HepG2 (cell line): ENCODE measurements at regions not wholly inside any gene's neighbourhood (a gene's known extent, or its start where the extent isn't known, plus 50 kb on each side); places are given as distances from the start of the nearest gene placed in this dataset.
A peak's percentile ranks its signal among the peaks of the same experiment; 100 is the strongest.

Source experiments
- EP300 ChIP-seq, 3 experiments: sonication (generic) in 1 of 3; formaldehyde crosslinking in 1 of 3; IDR thresholded peaks; 2 replicates each; pipeline versions ENCODE4 v1.5.1 to v1.6.1; 2011 to 2020; ENCODE audit warnings: low read depth in 2 of 3, low read length in 2 of 3, borderline replicate concordance in 1 of 3, improper control_type of control experiment in 1 of 3, mild to moderate bottlenecking in 1 of 3, missing genetic modification reagents in 1 of 3, moderate library complexity in 1 of 3
- FOXJ3 ChIP-seq: sonication (generic); formaldehyde crosslinking; IDR thresholded peaks from 2 replicates; pipeline ENCODE4 v1.4.0; 2020; ENCODE audit warnings: missing genetic modification reagents, mild to moderate bottlenecking, borderline replicate concordance
- FOXP1 ChIP-seq, 2 experiments: fragments of 450-650 bp in 1 of 2; IDR thresholded peaks; 2 replicates each; pipeline ENCODE4 v1.6.1; 2017 to 2018; ENCODE audit warnings: antibody characterized with exemption in 1 of 2
- HMG20A ChIP-seq: IDR thresholded peaks from 2 replicates; pipeline ENCODE4 v1.6.1; 2016; ENCODE audit warnings: borderline replicate concordance
- ISL2 ChIP-seq: sonication (generic); formaldehyde crosslinking; IDR thresholded peaks from 2 replicates; pipeline ENCODE4 v1.5.0; 2020; ENCODE audit warnings: missing genetic modification reagents
- PBX2 ChIP-seq: IDR thresholded peaks from 2 replicates; pipeline ENCODE4 v1.6.1; 2016; ENCODE audit warnings: control low read depth
- RERE ChIP-seq: IDR thresholded peaks from 2 replicates; pipeline ENCODE4 v1.6.1; 2016; ENCODE audit warnings: low read depth, missing genetic modification reagents, missing compliant biosample characterization
- SRSF4 ChIP-seq: fragments of 200-400 bp; formaldehyde crosslinking; IDR thresholded peaks from one replicate; pipeline ENCODE4 v1.6.1; 2018; ENCODE audit warnings: mild to moderate bottlenecking, low read depth, low read length, moderate library complexity; ENCODE audit not compliant: poor library complexity, severe bottlenecking
- TCF7 ChIP-seq: sonication (generic); IDR thresholded peaks from 2 replicates; pipeline ENCODE4 v1.6.1; 2016; ENCODE audit warnings: antibody characterized with exemption, low read depth

- no peak for TF ChIP-seq SRSF4
- TF ChIP-seq TCF7: peak; percentile 39; the same call in 1 of the 2 replicates
- TF ChIP-seq FOXJ3 (CRISPR knock-in tag): peak; percentile 47; the same call in 1 of the 2 replicates
- TF ChIP-seq HMG20A (CRISPR knock-in tag): no peak
- TF ChIP-seq PBX2: no peak
- peak; percentile 69; the same call in 1 of the 2 replicates for TF ChIP-seq RERE (CRISPR knock-in tag)
- peak in 1 of 2 experiments; percentile 34; a peak in 1 of 4 replicates for TF ChIP-seq EP300 (IDR thresholded peaks at IDR 0.05; ENCODE audit: low read depth in 2 of 2, low read length in 2 of 2)
- TF ChIP-seq EP300 (CRISPR knock-in tag; IDR thresholded peaks at IDR 0.05; ENCODE audit: borderline replicate concordance): no peak
- TF ChIP-seq FOXP1 (IDR thresholded peaks at IDR 0.05): no peak
- TF ChIP-seq FOXP1 (CRISPR knock-in tag; IDR thresholded peaks at IDR 0.05): peak; percentile 40; the same call in 1 of the 2 replicates
- peak; percentile 32; the same call in 1 of the 2 replicates for TF ChIP-seq ISL2
These were observed 711.1 kb upstream of the CHD1 start (continued) for GRCh38 chr5:99639905-99640304.
